ENCODE measurements at regions not wholly inside any gene's neighbourhood (a gene's known extent, or its start where the extent isn't known, plus 50 kb on each side); places are given as distances from the start of the nearest gene placed in this dataset.
A peak's percentile ranks its signal among the peaks of the same experiment; 100 is the strongest.

GRCh38 chr6:6781172-6781872 lies 192.8 kb downstream of the LY86 start:
- DNase-seq (ENCODE audit: low read depth in 2 of 2): no peak

- DNase-seq (ENCODE audit: low read depth in 2 of 2): no peak
Measured at GRCh38 chr6:6781873-6782227, 193.3 kb downstream of the LY86 start.

- DNase-seq (ENCODE audit: low read depth in 2 of 2): no peak
Measured at GRCh38 chr6:6783721-6784120, 195.2 kb downstream of the LY86 start.

- DNase-seq (ENCODE audit: low read depth in 2 of 2): no peak
Measured at GRCh38 chr6:6784514-6785162, 196.1 kb downstream of the LY86 start.

- DNase-seq (ENCODE audit: low read depth in 2 of 2): no peak
Measured at GRCh38 chr6:6785163-6785521, 196.6 kb downstream of the LY86 start.

GRCh38 chr6:6788394-6789032 lies 200.0 kb downstream of the LY86 start:
- peak; percentile 14 to 29 for DNase-seq (ENCODE audit: low read depth in 2 of 2)

- no peak for DNase-seq (ENCODE audit: low read depth in 2 of 2)
Measured at GRCh38 chr6:6790393-6790792, 201.9 kb downstream of the LY86 start.

- no peak for DNase-seq (ENCODE audit: low read depth in 2 of 2)
Measured at GRCh38 chr6:6790891-6791290, 202.4 kb downstream of the LY86 start.

GRCh38 chr6:6793388-6794250 lies 205.1 kb downstream of the LY86 start:
- DNase-seq (ENCODE audit: low read depth in 2 of 2): no peak

GRCh38 chr6:6795393-6795792 lies 206.9 kb downstream of the LY86 start:
- no peak for DNase-seq (ENCODE audit: low read depth in 2 of 2)

GRCh38 chr6:6796818-6797217 lies 208.3 kb downstream of the LY86 start:
- no peak for DNase-seq (ENCODE audit: low read depth in 2 of 2)

GRCh38 chr6:6798448-6798860 lies 209.9 kb downstream of the LY86 start:
- no peak for DNase-seq (ENCODE audit: low read depth in 2 of 2)

GRCh38 chr6:6801005-6801335 lies 212.4 kb downstream of the LY86 start:
- DNase-seq (ENCODE audit: low read depth in 2 of 2): no peak

GRCh38 chr6:6801635-6802218 lies 213.2 kb downstream of the LY86 start:
- DNase-seq (ENCODE audit: low read depth in 2 of 2): no peak

- no peak for DNase-seq (ENCODE audit: low read depth in 2 of 2)
Measured at GRCh38 chr6:6803180-6803977, 214.9 kb downstream of the LY86 start.

- DNase-seq (ENCODE audit: low read depth in 2 of 2): no peak
Measured at GRCh38 chr6:6804843-6805615, 216.5 kb downstream of the LY86 start.

- no peak for DNase-seq (ENCODE audit: low read depth in 2 of 2)
Measured at GRCh38 chr6:6806844-6807518, 218.5 kb downstream of the LY86 start.

GRCh38 chr6:6808343-6808742 lies 219.8 kb downstream of the LY86 start:
- no peak for DNase-seq (ENCODE audit: low read depth in 2 of 2)

GRCh38 chr6:6808915-6809314 lies 220.4 kb downstream of the LY86 start:
- no peak for DNase-seq (ENCODE audit: low read depth in 2 of 2)

GRCh38 chr6:6810727-6811126 lies 222.2 kb downstream of the LY86 start:
- peak; percentile 2 to 10 for DNase-seq (ENCODE audit: low read depth in 2 of 2)

Data from dermis microvascular lymphatic vessel endothelial cell (primary cell).